B cell (primary cell): ENCODE measurements at regions not wholly inside any gene's neighbourhood (a gene's known extent, or its start where the extent isn't known, plus 50 kb on each side); places are given as distances from the start of the nearest gene placed in this dataset. TPM values are rescaled to one million over a fixed set of nuclear protein-coding genes. Genes with fewer than 3 reads are reported as not detected.

Experiments
- ATAC-seq: fragments of 200-7000 bp; cut with Tn5 transposase; one replicate; pipeline ENCODE4 v1.10.0; 2021; ENCODE audit warnings: low read depth, mild to moderate bottlenecking, moderate number of reproducible peaks, moderate library complexity
- CTCF ChIA-PET: fragments of 350-600 bp; sonication (Branson Sonifier 250); formaldehyde crosslinking; loops from one replicate; lab custom pipeline; 2021; ENCODE audit warnings: antibody characterized with exemption, inconsistent platforms; lab: Charles Lee
- POLR2A ChIA-PET: fragments of 350-600 bp; sonication (Branson Sonifier 250); formaldehyde crosslinking; loops from one replicate; lab custom pipeline; 2021; ENCODE audit warnings: antibody characterized with exemption; lab: Charles Lee
- DNase-seq: peaks from one replicate; pipeline ENCODE4 v3.0.0; 2013
- H2AFZ ChIP-seq: 2 replicates; pipeline ENCODE4 v1.6.1; 2012; ENCODE audit warnings: mild to moderate bottlenecking, low read depth, low read length; ENCODE audit not compliant: insufficient read depth, poor library complexity, severe bottlenecking
- H3K27ac ChIP-seq, 2 donors: 1 replicate in 1 of 2; 2 replicates in 1 of 2; pipeline ENCODE4 v1.5.1; 2012 to 2013; ENCODE audit warnings: low read length in 2 of 2, mild to moderate bottlenecking in 2 of 2, moderate library complexity in 1 of 2
- H3K27me3 ChIP-seq, 4 experiments: fragments of 200-600 bp in 1 of 4; sonication (generic) in 1 of 4; replicated peaks in 1 of 4; 1 replicate in 2 of 4; 2 replicates in 2 of 4; pipeline versions ENCODE4 v1.6.1 to v1.7.0; 2013 to 2016; ENCODE audit warnings: low read length in 3 of 4, mild to moderate bottlenecking in 2 of 4, mixed read lengths in 1 of 4, moderate library complexity in 1 of 4; ENCODE audit not compliant: insufficient read depth in 4 of 4, control insufficient read depth in 3 of 4; ENCODE audit errors: control extremely low read depth in 1 of 4
- H3K36me3 ChIP-seq, 2 experiments: replicated peaks in 1 of 2; 1 replicate in 1 of 2; 2 replicates in 1 of 2; pipeline versions ENCODE4 v1.6.1 to v1.7.1; 2013; ENCODE audit warnings: low read length in 1 of 2; ENCODE audit not compliant: insufficient read depth in 2 of 2, control insufficient read depth in 1 of 2; ENCODE audit errors: control extremely low read depth in 1 of 2, extremely low read depth in 1 of 2
- H3K4me1 ChIP-seq, 2 donors: fragments of 200-600 bp in 1 of 2; sonication (generic) in 1 of 2; 1 replicate in 1 of 2; 2 replicates in 1 of 2; pipeline versions ENCODE4 v1.5.1 to v1.6.1; 2013 to 2017; ENCODE audit warnings: low read length in 2 of 2; ENCODE audit not compliant: control insufficient read depth in 2 of 2, insufficient read depth in 2 of 2
- H3K4me2 ChIP-seq: replicated peaks from 2 replicates; pipeline ENCODE3; 2012; ENCODE audit warnings: mild to moderate bottlenecking, low read depth, low read length; ENCODE audit not compliant: poor library complexity, severe bottlenecking
- H3K4me3 ChIP-seq, 5 experiments: fragments of 200-600 bp in 1 of 5; sonication (generic) in 1 of 5; 1 replicate in 3 of 5; 2 replicates in 2 of 5; pipeline versions ENCODE4 v1.5.1 to v1.7.0; 2011 to 2016; ENCODE audit warnings: low read length in 4 of 5, mild to moderate bottlenecking in 4 of 5, low read depth in 2 of 5, control low read depth in 1 of 5, moderate library complexity in 1 of 5; ENCODE audit not compliant: insufficient read depth in 1 of 5; ENCODE audit errors: control extremely low read depth in 1 of 5, extremely low read depth in 1 of 5
- H3K79me2 ChIP-seq: fragments of 200-600 bp; sonication (generic); one replicate; pipeline ENCODE4 v1.6.0; 2016; ENCODE audit warnings: low read length; ENCODE audit not compliant: control insufficient read depth, insufficient read depth
- H3K9ac ChIP-seq: fragments of 200-600 bp; sonication (generic); 2 replicates; pipeline ENCODE4 v1.6.1; 2017; ENCODE audit warnings: mild to moderate bottlenecking, low read length, moderate library complexity
- H3K9me3 ChIP-seq, 3 donors: one replicate each; pipeline versions ENCODE4 v1.6.1 to v1.7.1; 2013; ENCODE audit warnings: low read length in 2 of 3; ENCODE audit not compliant: control insufficient read depth in 2 of 3, insufficient read depth in 1 of 3; ENCODE audit errors: control extremely low read depth in 1 of 3
- H4K20me1 ChIP-seq: 2 replicates; pipeline ENCODE4 v1.6.0; 2012; ENCODE audit warnings: mild to moderate bottlenecking, low read length; ENCODE audit not compliant: insufficient read depth, control insufficient read depth, poor library complexity, severe bottlenecking
- H3K27ac Mint-ChIP-seq: one replicate; pipeline ENCODE4 v1.8.0; 2021; ENCODE audit warnings: mixed read lengths
- H3K27me3 Mint-ChIP-seq: one replicate; pipeline ENCODE4 v1.8.0; 2021; ENCODE audit warnings: mixed read lengths
- H3K4me1 Mint-ChIP-seq: one replicate; pipeline ENCODE4 v1.8.0; 2021; ENCODE audit warnings: mixed read lengths
- H3K4me3 Mint-ChIP-seq: one replicate; pipeline ENCODE4 v1.8.0; 2021; ENCODE audit warnings: mixed read lengths
- H3K9me3 Mint-ChIP-seq: one replicate; pipeline ENCODE4 v1.8.0; 2022; ENCODE audit warnings: mixed read lengths; ENCODE audit not compliant: insufficient read depth
- CTCF ChIP-seq: fragments of 200-600 bp; IDR thresholded peaks from one replicate; pipeline ENCODE4 v1.8.0; 2022; ENCODE audit warnings: antibody characterized with exemption, mild to moderate bottlenecking
- EZH2 ChIP-seq: IDR thresholded peaks from 2 replicates; pipeline ENCODE4 v1.6.1; 2012; ENCODE audit warnings: borderline replicate concordance, low read depth, mild to moderate bottlenecking, moderate library complexity, low read length; ENCODE audit not compliant: insufficient read depth, poor library complexity, severe bottlenecking
- WGBS: methylation state at CpG from one replicate; pipeline ENCODE4 v1.1.5; 2013; ENCODE audit warnings: missing lambda C conversion rate; ENCODE audit not compliant: insufficient coverage; 5-methylcytosine and 5-hydroxymethylcytosine counted together
- intact Hi-C: fragments of 100-400 bp; cut with micrococcal nuclease; formaldehyde crosslinking; loops from one replicate; pipeline ENCODE4 v1.10.0; 2022
- small RNA-seq: library from RNA; depleted of rRNA; stranded (forward); fragments of <200 nt; gene quantifications from one replicate; pipeline ENCODE3, GENCODE V24; 2012; ENCODE audit warnings: low replicate concordance, low read depth; ENCODE audit not compliant: insufficient read length

GRCh38 chr3:59103552-59103951 lies 53.7 kb upstream of the CFAP20DC start:
- no peak for TF ChIP-seq CTCF
- TF ChIP-seq EZH2 = no peak
- Mint-ChIP-seq H3K4me3 (no peak overlapping the region), H3K4me1 (no peaks in the 10 kb centered on the region), H3K27me3 (no peaks in the 10 kb centered on the region), H3K27ac (no peak overlapping the region), H3K9me3 (no peaks in the 10 kb centered on the region)
- POLR2A ChIA-PET = no interaction called here
- no peak overlapping the region for H3K9ac ChIP-seq
- no peak for ATAC-seq
- no peaks in the 10 kb centered on the region for H3K9me3 ChIP-seq
- H3K4me1 ChIP-seq = no peaks in the 10 kb centered on the region
- no CpG with 5 or more reads among the region's 1 CpG for WGBS
- H3K36me3 ChIP-seq = no peaks in the 10 kb centered on the region
- H3K27me3 ChIP-seq = peaks cover 0 to 2% (median 0%) of the 10 kb centered on the region in 4 experiments
- CTCF ChIA-PET = no interaction called here
- H4K20me1 ChIP-seq = no peaks in the 10 kb centered on the region
- H3K4me3 ChIP-seq = no peak overlapping the region
- intact Hi-C loops = no loop called here
- no peak overlapping the region for H3K27ac ChIP-seq
- H2AFZ ChIP-seq = no peak overlapping the region
- no peak overlapping the region for H3K4me2 ChIP-seq
- DNase-seq = no peak
- H3K79me2 ChIP-seq = no peaks in the 10 kb centered on the region

- Histone ChIP-seq H3K36me3 (no peaks in the 10 kb centered on the region), H3K27me3 (peaks cover 0 to 2% (median 0%) of the 10 kb centered on the region in 4 experiments), H4K20me1 (no peaks in the 10 kb centered on the region), H3K4me3 (no peak overlapping the region), H3K9me3 (no peaks in the 10 kb centered on the region), H3K4me1 (no peaks in the 10 kb centered on the region), H3K4me2 (no peak overlapping the region), H3K27ac (no peak overlapping the region), H3K79me2 (no peaks in the 10 kb centered on the region), H3K9ac (no peak overlapping the region), H2AFZ (no peak overlapping the region)
- Mint-ChIP-seq H3K4me3 (no peak overlapping the region), H3K9me3 (peaks cover 5% of the 10 kb centered on the region), H3K27me3 (peaks cover 3% of the 10 kb centered on the region), H3K4me1 (no peaks in the 10 kb centered on the region), H3K27ac (no peak overlapping the region)
- intact Hi-C loops = no loop called here
- ChIA-PET POLR2A (no interaction called here), CTCF (no interaction called here)
- WGBS = 100% methylated on average over 1 of the region's 4 CpGs
- TF ChIP-seq EZH2 = no peak
- no peak for TF ChIP-seq CTCF
- DNase-seq = no peak
- no peak for ATAC-seq
Measured at GRCh38 chr3:59101231-59101736, 51.5 kb upstream of the CFAP20DC start.

Small RNA genes in the stretch of these regions (small RNA-seq; reads per million reads assigned to genes)
- not detected for gene RF00017
